Breast epithelium (tissue), 4 donors: ENCODE measurements at regions not wholly inside any gene's neighbourhood (a gene's known extent, or its start where the extent isn't known, plus 50 kb on each side); places are given as distances from the start of the nearest gene placed in this dataset.

Experiments used
- DNase-seq, 2 donors: peaks; one replicate each; pipeline ENCODE4 v3.0.0-alpha.2; 2019; ENCODE audit warnings: low spot score in 2 of 2
- H3K27ac ChIP-seq, 2 donors: fragments of 200-600 bp; sonication (generic) in 1 of 2; one replicate each; pipeline ENCODE4 v1.5.1; 2016 to 2019; ENCODE audit warnings: mild to moderate bottlenecking in 1 of 2
- H3K27me3 ChIP-seq, 2 donors: fragments of 200-600 bp; sonication (generic) in 1 of 2; one replicate each; pipeline versions ENCODE4 v1.5.1 to v1.6.0; 2017 to 2019; ENCODE audit warnings: control low read depth in 1 of 2, mild to moderate bottlenecking in 1 of 2
- H3K36me3 ChIP-seq: fragments of 200-600 bp; one replicate; pipeline ENCODE4 v1.5.1; 2019
- H3K4me1 ChIP-seq, 2 donors: fragments of 200-600 bp; sonication (generic); one replicate each; pipeline ENCODE4 v1.5.1; 2016 to 2019; ENCODE audit warnings: control low read depth in 1 of 2
- H3K4me3 ChIP-seq, 3 donors: fragments of 200-600 bp; sonication (generic); 1 replicate in 2 of 3; 2 replicates in 1 of 3; pipeline ENCODE4 v1.5.1; 2016 to 2019; ENCODE audit warnings: mild to moderate bottlenecking in 3 of 3, moderate library complexity in 2 of 3
- H3K9me3 ChIP-seq, 2 donors: fragments of 200-600 bp; sonication (generic) in 1 of 2; one replicate each; pipeline ENCODE4 v1.5.1; 2016 to 2019; ENCODE audit warnings: control low read depth in 1 of 2
- CTCF ChIP-seq, 3 donors: fragments of 450-650 bp; IDR thresholded peaks; one replicate each; pipeline ENCODE4 v1.5.1; 2016 to 2017; ENCODE audit warnings: antibody characterized with exemption in 3 of 3, mild to moderate bottlenecking in 3 of 3, moderate library complexity in 3 of 3
- POLR2A ChIP-seq: fragments of 450-650 bp; IDR thresholded peaks from one replicate; pipeline ENCODE4 v1.6.1; 2016; ENCODE audit warnings: antibody characterized with exemption, mild to moderate bottlenecking, moderate library complexity
- POLR2AphosphoS5 ChIP-seq, 3 donors: sonication (generic); formaldehyde crosslinking; IDR thresholded peaks; one replicate each; pipeline ENCODE4 v1.6.1; 2017; ENCODE audit warnings: antibody characterized with exemption in 3 of 3
- intact Hi-C: fragments of 100-400 bp; cut with DNase I; formaldehyde crosslinking; loops from one replicate; pipeline ENCODE4 v1.15.1; 2023; ENCODE audit warnings: low total_unique reads

- no peak for DNase-seq
- Histone ChIP-seq H3K4me1 (no peaks in the 10 kb centered on the region), H3K4me3 (no peak overlapping the region), H3K27ac (no peak overlapping the region), H3K36me3 (no peaks in the 10 kb centered on the region), H3K27me3 (no peaks in the 10 kb centered on the region), H3K9me3 (no peaks in the 10 kb centered on the region)
- intact Hi-C loops: no loop called here
- TF ChIP-seq CTCF (IDR thresholded peaks at IDR 0.05): no peak
- no peak for TF ChIP-seq POLR2AphosphoS5 (IDR thresholded peaks at IDR 0.05)
- TF ChIP-seq POLR2A: no peak
Measured at GRCh38 chr3:71870966-71871512, 86.1 kb upstream of the PROK2 start.

GRCh38 chr3:71868876-71869275 is 83.9 kb upstream of the PROK2 start:
- H3K4me1 ChIP-seq: no peaks in the 10 kb centered on the region
- TF ChIP-seq CTCF (IDR thresholded peaks at IDR 0.05): no peak
- TF ChIP-seq POLR2A: no peak
- no peak for TF ChIP-seq POLR2AphosphoS5 (IDR thresholded peaks at IDR 0.05)
- intact Hi-C loops: no loop called here
- no peaks in the 10 kb centered on the region for H3K36me3 ChIP-seq
- H3K9me3 ChIP-seq: no peaks in the 10 kb centered on the region
- no peak for DNase-seq
- no peak overlapping the region for H3K4me3 ChIP-seq
- no peak overlapping the region for H3K27ac ChIP-seq
- no peaks in the 10 kb centered on the region for H3K27me3 ChIP-seq

GRCh38 chr3:71865727-71866126 is 80.8 kb upstream of the PROK2 start:
- intact Hi-C loops: no loop called here
- Histone ChIP-seq H3K27ac (no peak overlapping the region), H3K4me3 (no peak overlapping the region), H3K4me1 (no peaks in the 10 kb centered on the region), H3K9me3 (peaks cover 0 to 5% of the 10 kb centered on the region in 2 donors), H3K36me3 (no peaks in the 10 kb centered on the region), H3K27me3 (no peaks in the 10 kb centered on the region)
- no peak for DNase-seq
- no peak for TF ChIP-seq CTCF (IDR thresholded peaks at IDR 0.05)
- no peak for TF ChIP-seq POLR2A
- TF ChIP-seq POLR2AphosphoS5 (IDR thresholded peaks at IDR 0.05): no peak

GRCh38 chr3:71863563-71864190 is 78.7 kb upstream of the PROK2 start:
- Histone ChIP-seq H3K27ac (no peak overlapping the region), H3K4me3 (no peak overlapping the region), H3K27me3 (no peaks in the 10 kb centered on the region), H3K9me3 (peaks cover 0 to 7% of the 10 kb centered on the region in 2 donors), H3K36me3 (no peaks in the 10 kb centered on the region), H3K4me1 (no peaks in the 10 kb centered on the region)
- TF ChIP-seq CTCF (IDR thresholded peaks at IDR 0.05) (no peak), POLR2AphosphoS5 (IDR thresholded peaks at IDR 0.05) (no peak), POLR2A (no peak)
- no peak for DNase-seq
- intact Hi-C loops: no loop called here

GRCh38 chr3:71862371-71863140 is 77.6 kb upstream of the PROK2 start:
- Histone ChIP-seq H3K4me1 (no peaks in the 10 kb centered on the region), H3K4me3 (no peak overlapping the region), H3K9me3 (peaks cover 0 to 7% of the 10 kb centered on the region in 2 donors), H3K27ac (no peak overlapping the region), H3K36me3 (no peaks in the 10 kb centered on the region), H3K27me3 (no peaks in the 10 kb centered on the region)
- no peak for DNase-seq
- TF ChIP-seq POLR2AphosphoS5 (IDR thresholded peaks at IDR 0.05) (no peak), CTCF (IDR thresholded peaks at IDR 0.05) (no peak), POLR2A (no peak)
- intact Hi-C loops: no loop called here
